ENCODE measurements at regions not wholly inside any gene's neighbourhood (a gene's known extent, or its start where the extent isn't known, plus 50 kb on each side); places are given as distances from the start of the nearest gene placed in this dataset.

GRCh38 chr1:81548918-81549587 lies 251.7 kb upstream of the ADGRL2 start:
- Histone ChIP-seq H3K27ac (no peak overlapping the region), H3K4me1 (replicated peaks) (no peaks in the 10 kb centered on the region), H3K9me3 (no peaks in the 10 kb centered on the region), H3K36me3 (no peaks in the 10 kb centered on the region), H3K4me3 (no peak overlapping the region), H3K27me3 (replicated peaks; ENCODE audit: insufficient read depth) (no peaks in the 10 kb centered on the region)
- WGBS: 81% methylated on average over 3 of the region's 3 CpGs
- DNase-seq (ENCODE audit: low spot score): no peak
- no peak for TF ChIP-seq CTCF (IDR thresholded peaks at IDR 0.05)
- intact Hi-C loops (cut with DNase I): no loop called here

- WGBS: 77% methylated on average over 2 of the region's 2 CpGs
- intact Hi-C loops (cut with DNase I): no loop called here
- no peaks in the 10 kb centered on the region for H3K27me3 ChIP-seq (replicated peaks; ENCODE audit: insufficient read depth)
- no peak for TF ChIP-seq POLR2A (IDR thresholded peaks at IDR 0.05)
- no peak for TF ChIP-seq CTCF (IDR thresholded peaks at IDR 0.05)
- TF ChIP-seq POLR2AphosphoS5 (IDR thresholded peaks at IDR 0.05): no peak
- no peaks in the 10 kb centered on the region for H3K4me1 ChIP-seq (replicated peaks)
- H3K27ac ChIP-seq: no peak overlapping the region
- no peaks in the 10 kb centered on the region for H3K36me3 ChIP-seq
- H3K9me3 ChIP-seq: no peaks in the 10 kb centered on the region
- DNase-seq (ENCODE audit: low spot score): no peak
- H3K4me3 ChIP-seq: no peak overlapping the region
Observed at GRCh38 chr1:81547912-81548303, 252.8 kb upstream of the ADGRL2 start.

- intact Hi-C loops (cut with DNase I): no loop called here
- H3K4me1 ChIP-seq (replicated peaks): no peaks in the 10 kb centered on the region
Observed at GRCh38 chr1:81547261-81547911, 253.3 kb upstream of the ADGRL2 start.

GRCh38 chr1:81545734-81546133 lies 255.0 kb upstream of the ADGRL2 start:
- Histone ChIP-seq H3K4me3 (no peak overlapping the region), H3K4me1 (replicated peaks) (no peaks in the 10 kb centered on the region), H3K27me3 (replicated peaks; ENCODE audit: insufficient read depth) (no peaks in the 10 kb centered on the region), H3K27ac (no peak overlapping the region), H3K36me3 (no peaks in the 10 kb centered on the region), H3K9me3 (no peaks in the 10 kb centered on the region)
- TF ChIP-seq POLR2A (IDR thresholded peaks at IDR 0.05): no peak
- no peak for TF ChIP-seq POLR2AphosphoS5 (IDR thresholded peaks at IDR 0.05)
- TF ChIP-seq CTCF (IDR thresholded peaks at IDR 0.05): no peak
- no peak for DNase-seq (ENCODE audit: low spot score)
- 90% methylated on average over 6 of the region's 6 CpGs for WGBS
- intact Hi-C loops (cut with DNase I): no loop called here

More at GRCh38 chr1:81547261-81547911, 253.3 kb upstream of the ADGRL2 start:
- no peak overlapping the region for H3K27ac ChIP-seq
- H3K9me3 ChIP-seq: no peaks in the 10 kb centered on the region
- WGBS: 61% methylated on average over 6 of the region's 6 CpGs
- no peak for DNase-seq (ENCODE audit: low spot score)
- H3K4me3 ChIP-seq: no peak overlapping the region
- no peak for TF ChIP-seq POLR2A (IDR thresholded peaks at IDR 0.05)
- TF ChIP-seq CTCF (IDR thresholded peaks at IDR 0.05): no peak
- no peak for TF ChIP-seq POLR2AphosphoS5 (IDR thresholded peaks at IDR 0.05)
- no peaks in the 10 kb centered on the region for H3K27me3 ChIP-seq (replicated peaks; ENCODE audit: insufficient read depth)
- no peaks in the 10 kb centered on the region for H3K36me3 ChIP-seq

- Histone ChIP-seq H3K36me3 (no peaks in the 10 kb centered on the region), H3K4me3 (no peak overlapping the region), H3K4me1 (replicated peaks) (no peaks in the 10 kb centered on the region), H3K9me3 (no peaks in the 10 kb centered on the region), H3K27me3 (replicated peaks; ENCODE audit: insufficient read depth) (no peaks in the 10 kb centered on the region), H3K27ac (no peak overlapping the region)
- no peak for DNase-seq (ENCODE audit: low spot score)
- 87% methylated on average over 6 of the region's 6 CpGs for WGBS
- TF ChIP-seq CTCF (IDR thresholded peaks at IDR 0.05): no peak
- no peak for TF ChIP-seq POLR2AphosphoS5 (IDR thresholded peaks at IDR 0.05)
- TF ChIP-seq POLR2A (IDR thresholded peaks at IDR 0.05): no peak
- intact Hi-C loops (cut with DNase I): no loop called here
Observed at GRCh38 chr1:81543764-81544163, 257.0 kb upstream of the ADGRL2 start.

Data from prostate gland (tissue), 2 donors.